IPS-15b (cell line): ENCODE measurements at regions not wholly inside any gene's neighbourhood (a gene's known extent, or its start where the extent isn't known, plus 50 kb on each side); places are given as distances from the start of the nearest gene placed in this dataset.
"Not testable (repeated sequence)": the region's sequence is repeated elsewhere in the genome, so short reads cannot be mapped to it uniquely, and the experiment has no call there.

ENCODE experiments used
- H3K27me3 ChIP-seq: one replicate; pipeline ENCODE4 v1.6.1; 2013; ENCODE audit warnings: low read length; ENCODE audit not compliant: control insufficient read depth, insufficient read depth
- H3K36me3 ChIP-seq: one replicate; pipeline ENCODE4 v1.6.1; 2013; ENCODE audit warnings: low read length; ENCODE audit not compliant: control insufficient read depth, insufficient read depth
- H3K4me1 ChIP-seq: one replicate; pipeline ENCODE4 v1.6.1; 2013; ENCODE audit warnings: mild to moderate bottlenecking, low read length; ENCODE audit not compliant: control insufficient read depth, insufficient read depth
- H3K4me3 ChIP-seq: one replicate; pipeline ENCODE4 v1.5.1; 2013; ENCODE audit warnings: low read depth, low read length
- H3K9ac ChIP-seq: one replicate; pipeline ENCODE4 v1.6.1; 2013; ENCODE audit warnings: low read depth, mild to moderate bottlenecking, low read length
- H3K9me3 ChIP-seq: one replicate; pipeline ENCODE4 v1.6.1; 2013; ENCODE audit warnings: mild to moderate bottlenecking, low read length; ENCODE audit not compliant: control insufficient read depth, insufficient read depth

GRCh38 chr11:126137136-126137535, 74.3 kb downstream of the RPUSD4 start:
- no peak overlapping the region for H3K4me3 ChIP-seq
- no peaks in the 10 kb centered on the region for H3K27me3 ChIP-seq
- H3K4me1 ChIP-seq, result peaks cover 7% of the 10 kb centered on the region
- no peak overlapping the region for H3K9ac ChIP-seq
- H3K9me3 ChIP-seq, result no peaks in the 10 kb centered on the region
- H3K36me3 ChIP-seq, result no peaks in the 10 kb centered on the region

GRCh38 chr11:126136507-126136906, 73.8 kb upstream of the CDON start:
- Histone ChIP-seq H3K4me1 (peaks cover 7% of the 10 kb centered on the region), H3K27me3 (no peaks in the 10 kb centered on the region), H3K9me3 (no peaks in the 10 kb centered on the region), H3K36me3 (no peaks in the 10 kb centered on the region), H3K9ac (no peak overlapping the region), H3K4me3 (no peak overlapping the region)

GRCh38 chr11:126135235-126136176, 72.8 kb upstream of the CDON start:
- no peaks in the 10 kb centered on the region for H3K9me3 ChIP-seq
- H3K36me3 ChIP-seq, result no peaks in the 10 kb centered on the region
- H3K4me1 ChIP-seq, result peaks cover 7% of the 10 kb centered on the region
- H3K27me3 ChIP-seq, result no peaks in the 10 kb centered on the region
- no peak overlapping the region for H3K9ac ChIP-seq
- H3K4me3 ChIP-seq, result no peak overlapping the region

GRCh38 chr11:126134461-126135155, 71.9 kb upstream of the CDON start:
- peaks cover 7% of the 10 kb centered on the region for H3K4me1 ChIP-seq
- H3K27me3 ChIP-seq, result no peaks in the 10 kb centered on the region
- H3K4me3 ChIP-seq, result no peak overlapping the region
- H3K9me3 ChIP-seq, result no peaks in the 10 kb centered on the region
- H3K36me3 ChIP-seq, result no peaks in the 10 kb centered on the region
- H3K9ac ChIP-seq, result no peak overlapping the region

GRCh38 chr11:126133901-126134300, 71.2 kb upstream of the CDON start:
- no peaks in the 10 kb centered on the region for H3K36me3 ChIP-seq
- no peak overlapping the region for H3K4me3 ChIP-seq
- no peaks in the 10 kb centered on the region for H3K9me3 ChIP-seq
- no peaks in the 10 kb centered on the region for H3K27me3 ChIP-seq
- no peak overlapping the region for H3K9ac ChIP-seq
- peaks cover 7% of the 10 kb centered on the region for H3K4me1 ChIP-seq

GRCh38 chr11:126132319-126132718, 69.7 kb upstream of the CDON start:
- Histone ChIP-seq H3K9me3 (no peaks in the 10 kb centered on the region), H3K4me3 (no peak overlapping the region), H3K4me1 (peaks cover 13% of the 10 kb centered on the region), H3K27me3 (no peaks in the 10 kb centered on the region), H3K9ac (no peak overlapping the region), H3K36me3 (no peaks in the 10 kb centered on the region)

GRCh38 chr11:126130781-126131180, 68.1 kb upstream of the CDON start:
- not testable (repeated sequence) for H3K4me3 ChIP-seq, H3K9ac ChIP-seq

GRCh38 chr11:126129727-126130671, 67.3 kb upstream of the CDON start:
- H3K9me3 ChIP-seq, result no peaks in the 10 kb centered on the region
- H3K4me1 ChIP-seq, result peaks cover 13% of the 10 kb centered on the region
- H3K9ac ChIP-seq, result no peak overlapping the region
- H3K27me3 ChIP-seq, result no peaks in the 10 kb centered on the region
- H3K4me3 ChIP-seq, result no peak overlapping the region
- no peaks in the 10 kb centered on the region for H3K36me3 ChIP-seq

More at GRCh38 chr11:126130781-126131180, 68.1 kb upstream of the CDON start:
- not testable (repeated sequence) for H3K9me3 ChIP-seq, H3K36me3 ChIP-seq, H3K27me3 ChIP-seq
- peaks cover 13% of the 10 kb centered on the region for H3K4me1 ChIP-seq

- Histone ChIP-seq H3K4me3 (no peak overlapping the region), H3K36me3 (no peaks in the 10 kb centered on the region), H3K9me3 (no peaks in the 10 kb centered on the region), H3K9ac (no peak overlapping the region), H3K4me1 (peaks cover 13% of the 10 kb centered on the region), H3K27me3 (no peaks in the 10 kb centered on the region)
Measured at GRCh38 chr11:126127898-126128297, 65.2 kb upstream of the CDON start.

- H3K9ac ChIP-seq, result no peak overlapping the region
- H3K27me3 ChIP-seq, result no peaks in the 10 kb centered on the region
- H3K4me1 ChIP-seq, result peaks cover 9% of the 10 kb centered on the region
Measured at GRCh38 chr11:126127284-126127845, 64.7 kb upstream of the CDON start.

GRCh38 chr11:126124231-126124661, 61.6 kb upstream of the CDON start:
- no peak overlapping the region for H3K9ac ChIP-seq
- no peak overlapping the region for H3K4me3 ChIP-seq
- no peaks in the 10 kb centered on the region for H3K27me3 ChIP-seq
- H3K36me3 ChIP-seq, result no peaks in the 10 kb centered on the region
- no peaks in the 10 kb centered on the region for H3K9me3 ChIP-seq
- peaks cover 9% of the 10 kb centered on the region for H3K4me1 ChIP-seq

More at GRCh38 chr11:126127284-126127845, 64.7 kb upstream of the CDON start:
- H3K9me3 ChIP-seq, result no peaks in the 10 kb centered on the region
- no peak overlapping the region for H3K4me3 ChIP-seq
- no peaks in the 10 kb centered on the region for H3K36me3 ChIP-seq
